Kidney (tissue), 13 donors: ENCODE measurements at regions not wholly inside any gene's neighbourhood (a gene's known extent, or its start where the extent isn't known, plus 50 kb on each side); places are given as distances from the start of the nearest gene placed in this dataset.

Experiments
- DNase-seq, 5 donors: peaks; one replicate each; pipeline ENCODE4 v3.0.0-alpha.2; 2013 to 2020
- FAIRE-seq: peaks from 2 replicates; lab custom pipeline; 2012; peaks lifted over from hg19 to GRCh38; lab: Jason Lieb, UNC
- H3K27ac ChIP-seq, 2 donors: one replicate each; pipeline ENCODE4 v1.7.0; 2013; ENCODE audit warnings: low read depth in 2 of 2, low read length in 2 of 2, inconsistent platforms in 1 of 2
- H3K27me3 ChIP-seq: one replicate; pipeline ENCODE4 v1.7.1; 2013; ENCODE audit warnings: low read length, inconsistent platforms; ENCODE audit not compliant: control insufficient read depth, insufficient read depth
- H3K36me3 ChIP-seq, 3 donors: one replicate each; pipeline versions ENCODE4 v1.7.0 to v1.7.1; 2013; ENCODE audit warnings: low read length in 3 of 3, control low read depth in 1 of 3, inconsistent platforms in 1 of 3; ENCODE audit not compliant: insufficient read depth in 3 of 3, control insufficient read depth in 2 of 3
- H3K4me1 ChIP-seq, 3 donors: one replicate each; pipeline versions ENCODE4 v1.7.0 to v1.7.1; 2013; ENCODE audit warnings: low read length in 3 of 3, inconsistent platforms in 1 of 3, low read depth in 1 of 3; ENCODE audit not compliant: control insufficient read depth in 2 of 3, insufficient read depth in 2 of 3
- H3K4me3 ChIP-seq, 3 donors: one replicate each; pipeline versions ENCODE4 v1.7.0 to v1.8.1; 2013; ENCODE audit warnings: low read length in 3 of 3, control low read depth in 1 of 3, inconsistent platforms in 1 of 3
- H3K9ac ChIP-seq, 3 donors: one replicate each; pipeline versions ENCODE4 v1.7.0 to v1.7.1; 2013; ENCODE audit warnings: low read length in 3 of 3, control low read depth in 1 of 3, inconsistent platforms in 1 of 3
- H3K9me3 ChIP-seq, 3 donors: one replicate each; pipeline versions ENCODE4 v1.7.0 to v1.7.1; 2013; ENCODE audit warnings: low read length in 3 of 3, control low read depth in 1 of 3, inconsistent platforms in 1 of 3; ENCODE audit not compliant: control insufficient read depth in 2 of 3, insufficient read depth in 1 of 3
- CTCF ChIP-seq: IDR thresholded peaks from 3 replicates; pipeline ENCODE4 v1.5.1; 2012; ENCODE audit warnings: mild to moderate bottlenecking, moderate library complexity, borderline replicate concordance; ENCODE audit not compliant: insufficient read depth; ENCODE audit errors: extremely low read depth
- intact Hi-C: fragments of 100-400 bp; cut with DNase I; formaldehyde crosslinking; loops from one replicate; pipeline ENCODE4 v1.11.1; 2022
- donor health status: control.
- donor health status: control.
- donor health status: control.
- donor health status: control.
- donor health status: control.
- donor health status: DM: yes; HTN: yes; CAD: no.
- donor health status: Normal renal cell carcinoma (clear cell type).

- peaks cover 0 to 5% (median 0%) of the 10 kb centered on the region in 3 donors for H3K9me3 ChIP-seq
- H3K4me3 ChIP-seq, result no peak overlapping the region
- intact Hi-C loops, result no loop called here
- no peaks in the 10 kb centered on the region for H3K27me3 ChIP-seq
- H3K9ac ChIP-seq, result no peak overlapping the region
- no peaks in the 10 kb centered on the region for H3K4me1 ChIP-seq
- FAIRE-seq, result no peak
- peak in 1 of 5 donors; percentile 17 for DNase-seq
- H3K36me3 ChIP-seq, result no peaks in the 10 kb centered on the region
- H3K27ac ChIP-seq, result no peak overlapping the region
- no peak for TF ChIP-seq CTCF
These were observed 92.6 kb downstream of the YTHDF1 start for GRCh38 chr20:63123331-63123741.

GRCh38 chr20:63122626-63123025 lies 93.3 kb downstream of the YTHDF1 start:
- no peaks in the 10 kb centered on the region for H3K4me1 ChIP-seq
- no peak overlapping the region for H3K27ac ChIP-seq
- H3K4me3 ChIP-seq, result no peak overlapping the region
- peaks cover 0 to 5% (median 0%) of the 10 kb centered on the region in 3 donors for H3K9me3 ChIP-seq
- no peaks in the 10 kb centered on the region for H3K36me3 ChIP-seq
- H3K27me3 ChIP-seq, result no peaks in the 10 kb centered on the region
- intact Hi-C loops, result no loop called here
- H3K9ac ChIP-seq, result no peak overlapping the region
- no peak for TF ChIP-seq CTCF
- no peak for FAIRE-seq
- DNase-seq, result no peak

- DNase-seq (peak in 1 of 5 donors; percentile 5), FAIRE-seq (no peak)
- Histone ChIP-seq H3K4me3 (no peak overlapping the region), H3K36me3 (no peaks in the 10 kb centered on the region), H3K9me3 (peaks cover 0 to 5% (median 0%) of the 10 kb centered on the region in 3 donors), H3K27ac (no peak overlapping the region), H3K4me1 (no peaks in the 10 kb centered on the region), H3K27me3 (no peaks in the 10 kb centered on the region), H3K9ac (no peak overlapping the region)
- intact Hi-C loops, result no loop called here
- TF ChIP-seq CTCF, result no peak
These were observed 94.1 kb downstream of the YTHDF1 start for GRCh38 chr20:63121749-63122405.
